Activated CD4-positive, alpha-beta T cell treated with anti-CD3 and anti-CD28 coated beads, Interleukin-2, Interleukin-4, amounts not matched to agents 100 ng/mL and 50 ng/mL, durations not matched to agents 16 hours and 8 hours (primary cell): ENCODE measurements at regions not wholly inside any gene's neighbourhood (a gene's known extent, or its start where the extent isn't known, plus 50 kb on each side); places are given as distances from the start of the nearest gene placed in this dataset.
"Not testable (repeated sequence)": the region's sequence is repeated elsewhere in the genome, so short reads cannot be mapped to it uniquely, and the experiment has no call there.

Source experiments
- DNase-seq: peaks from one replicate; pipeline ENCODE4 v3.0.0-alpha.2; 2020; ENCODE audit warnings: low spot score

GRCh38 chr5:45893309-45893708, 197.1 kb upstream of the HCN1 start:
- DNase-seq: no peak

- DNase-seq: not testable (repeated sequence)
Measured at GRCh38 chr5:45890441-45891080, 194.4 kb upstream of the HCN1 start.

GRCh38 chr5:45862763-45863162, 166.6 kb upstream of the HCN1 start:
- no peak for DNase-seq

- no peak for DNase-seq
Measured at GRCh38 chr5:45847877-45848276, 151.7 kb upstream of the HCN1 start.

DNA sequence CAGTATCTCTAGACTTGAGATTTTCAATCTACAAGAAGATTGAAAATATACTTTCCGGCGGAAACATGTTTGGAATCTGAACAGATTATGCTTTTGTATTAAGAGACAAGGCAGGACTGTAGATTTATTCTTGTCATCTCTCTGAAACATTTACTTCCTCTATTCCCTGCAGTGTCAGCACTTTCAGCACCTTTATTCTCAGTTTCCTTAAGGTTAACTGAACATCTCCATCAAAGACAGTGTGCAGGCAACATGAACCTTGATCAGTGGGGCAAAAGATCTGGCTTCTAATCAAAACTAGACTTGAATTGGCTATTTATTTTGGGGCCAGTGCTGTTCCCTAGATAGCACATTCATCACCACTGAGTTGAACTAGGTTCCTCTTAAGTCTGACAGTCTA, 129.9 kb upstream of the HCN1 start:
- no peak for DNase-seq

- no peak for DNase-seq
Measured at GRCh38 chr5:45800331-45800730, 104.2 kb upstream of the HCN1 start.

DNA sequence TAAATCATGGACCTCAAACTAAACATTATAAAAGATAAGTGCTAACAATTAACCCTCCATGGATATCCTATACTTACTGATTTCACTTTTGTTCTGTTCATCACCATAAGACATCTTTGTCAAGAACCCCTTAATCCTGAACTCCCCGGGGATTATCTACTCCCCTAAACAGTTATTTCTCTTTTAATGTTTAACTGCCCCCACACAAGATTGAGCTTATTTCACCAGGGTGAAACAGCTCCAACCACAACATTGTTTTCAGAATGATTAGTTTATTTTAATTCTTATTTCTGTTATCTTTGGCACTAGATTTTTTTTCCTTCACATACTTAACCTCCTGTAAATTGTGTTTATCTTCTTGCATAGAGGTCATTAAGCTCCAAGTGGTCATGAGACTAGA, 103.2 kb upstream of the HCN1 start:
- no peak for DNase-seq

- DNase-seq: peak; percentile 19
Measured at GRCh38 chr5:45796959-45797553, 100.9 kb upstream of the HCN1 start.

GRCh38 chr5:45795458-45795857, 99.3 kb upstream of the HCN1 start:
- no peak for DNase-seq

- DNase-seq: peak; percentile 35
Measured at GRCh38 chr5:45793638-45794532, 97.7 kb upstream of the HCN1 start.

- no peak for DNase-seq
Measured at GRCh38 chr5:45779874-45780671, 83.9 kb upstream of the HCN1 start.

DNA sequence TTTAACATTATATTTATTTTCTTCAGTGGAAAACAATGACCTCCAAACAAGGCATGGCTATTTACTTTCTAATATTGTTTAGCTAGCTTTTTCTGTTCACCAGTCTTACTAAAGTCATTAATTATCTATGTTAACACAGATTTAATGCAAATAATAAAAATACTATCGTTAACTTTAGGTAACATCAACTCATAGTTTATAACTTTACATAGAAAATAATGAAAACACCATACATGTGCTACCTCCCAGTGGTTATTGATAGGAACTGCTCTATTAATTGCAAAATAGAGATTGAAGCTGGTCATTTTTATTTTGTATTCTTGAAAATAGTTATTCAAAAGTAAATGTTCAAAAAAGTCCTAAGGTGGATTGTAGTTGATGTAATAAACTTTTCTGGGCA, 78.3 kb upstream of the HCN1 start:
- DNase-seq: no peak

- no peak for DNase-seq
Measured at GRCh38 chr5:45772402-45772801, 76.2 kb upstream of the HCN1 start.

- DNase-seq: no peak
Measured at GRCh38 chr5:45765561-45765960, 69.4 kb upstream of the HCN1 start.

DNA sequence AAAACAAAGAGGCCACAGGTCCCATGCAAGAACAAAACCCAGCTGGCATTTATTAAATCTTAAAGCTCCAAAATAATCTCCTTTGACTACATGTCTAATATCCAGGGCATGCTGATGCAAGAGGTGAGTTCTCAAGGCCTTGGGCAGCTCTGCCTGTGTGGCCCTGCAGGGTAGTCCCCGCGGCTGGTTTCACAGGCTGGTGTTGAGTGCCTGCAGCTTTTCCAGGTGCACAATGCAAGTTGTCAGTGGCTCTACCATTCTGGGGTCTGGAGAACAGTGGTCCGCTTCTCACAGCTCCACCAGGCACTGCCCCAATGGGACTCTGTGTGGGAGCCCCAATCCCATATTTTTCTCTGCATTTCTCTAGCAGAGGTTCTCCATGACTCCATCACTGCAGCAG, 54.4 kb upstream of the HCN1 start:
- no peak for DNase-seq

GRCh38 chr5:45748511-45748910, 52.3 kb upstream of the HCN1 start:
- not testable (repeated sequence) for DNase-seq
